ENCODE measurements at regions not wholly inside any gene's neighbourhood (a gene's known extent, or its start where the extent isn't known, plus 50 kb on each side); places are given as distances from the start of the nearest gene placed in this dataset.

- DNase-seq, result no peak
- Histone ChIP-seq H3K4me3 (no peak overlapping the region), H2AFZ (no peak overlapping the region), H3F3A (ENCODE audit: insufficient read depth, low read depth) (no peaks in the 10 kb centered on the region), H4K20me1 (ENCODE audit: insufficient read depth) (no peaks in the 10 kb centered on the region), H3K27ac (no peak overlapping the region), H3K27me3 (ENCODE audit: insufficient read depth, low read depth) (no peaks in the 10 kb centered on the region), H3K36me3 (ENCODE audit: low read depth) (no peaks in the 10 kb centered on the region), H3K4me2 (no peak overlapping the region), H3K9me3 (ENCODE audit: insufficient read depth, low read depth) (no peaks in the 10 kb centered on the region), H3K4me1 (replicated peaks; ENCODE audit: insufficient read depth) (no peaks in the 10 kb centered on the region), H3K79me2 (ENCODE audit: low read depth) (no peaks in the 10 kb centered on the region), H3K9me2 (ENCODE audit: insufficient read depth) (no peaks in the 10 kb centered on the region)
- ChIA-PET CTCF (no interaction called here), POLR2A (ENCODE audit: unreplicated experiment) (no interaction called here)
- no TSS peak for BruUV-seq (replicated peaks)
- TF ChIP-seq EZH2 (IDR thresholded peaks at IDR 0.05; ENCODE audit: low read depth), result no peak
- TF ChIP-seq CTCF (conservative IDR thresholded peaks at IDR 0.05), result no peak
- intact Hi-C loops (cut with micrococcal nuclease; ENCODE audit: unreplicated experiment), result no loop called here
Measured at GRCh38 chr1:238177351-238177750, 286.6 kb upstream of the ZP4 start.

DNA sequence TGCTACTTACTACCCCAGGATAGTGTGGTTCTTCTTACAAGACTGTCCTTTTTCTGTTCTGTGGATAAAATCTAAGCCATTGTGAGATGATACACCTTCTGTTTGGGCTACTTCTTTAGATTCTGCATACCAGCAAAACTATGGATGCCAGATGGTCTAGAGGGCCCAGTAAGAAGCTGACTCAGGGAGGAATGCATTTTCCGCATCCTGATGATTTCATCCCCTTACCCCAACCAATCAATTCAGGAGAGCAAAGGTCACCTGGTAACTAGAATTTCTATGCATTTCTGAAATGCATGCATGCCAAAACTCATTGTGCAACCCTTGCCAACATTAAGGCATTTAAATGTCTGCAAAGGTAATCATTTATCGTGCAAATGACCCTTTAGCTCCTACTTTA lies 285.7 kb upstream of the ZP4 start:
- H3K9me3 ChIP-seq (ENCODE audit: insufficient read depth, low read depth), result no peaks in the 10 kb centered on the region
- H3K4me2 ChIP-seq, result no peak overlapping the region
- no peak overlapping the region for H3K27ac ChIP-seq
- intact Hi-C loops (cut with micrococcal nuclease; ENCODE audit: unreplicated experiment), result no loop called here
- H3K9me2 ChIP-seq (ENCODE audit: insufficient read depth), result no peaks in the 10 kb centered on the region
- H2AFZ ChIP-seq, result no peak overlapping the region
- no peaks in the 10 kb centered on the region for H3K36me3 ChIP-seq (ENCODE audit: low read depth)
- no peaks in the 10 kb centered on the region for H3F3A ChIP-seq (ENCODE audit: insufficient read depth, low read depth)
- BruUV-seq (replicated peaks), result no TSS peak
- CTCF ChIA-PET, result no interaction called here
- TF ChIP-seq EZH2 (IDR thresholded peaks at IDR 0.05; ENCODE audit: low read depth) (no peak), CTCF (conservative IDR thresholded peaks at IDR 0.05) (no peak)
- H3K79me2 ChIP-seq (ENCODE audit: low read depth), result no peaks in the 10 kb centered on the region
- H4K20me1 ChIP-seq (ENCODE audit: insufficient read depth), result no peaks in the 10 kb centered on the region
- H3K4me3 ChIP-seq, result no peak overlapping the region
- DNase-seq, result no peak
- POLR2A ChIA-PET (ENCODE audit: unreplicated experiment), result no interaction called here
- no peaks in the 10 kb centered on the region for H3K4me1 ChIP-seq (replicated peaks; ENCODE audit: insufficient read depth)
- H3K27me3 ChIP-seq (ENCODE audit: insufficient read depth, low read depth), result no peaks in the 10 kb centered on the region

DNA sequence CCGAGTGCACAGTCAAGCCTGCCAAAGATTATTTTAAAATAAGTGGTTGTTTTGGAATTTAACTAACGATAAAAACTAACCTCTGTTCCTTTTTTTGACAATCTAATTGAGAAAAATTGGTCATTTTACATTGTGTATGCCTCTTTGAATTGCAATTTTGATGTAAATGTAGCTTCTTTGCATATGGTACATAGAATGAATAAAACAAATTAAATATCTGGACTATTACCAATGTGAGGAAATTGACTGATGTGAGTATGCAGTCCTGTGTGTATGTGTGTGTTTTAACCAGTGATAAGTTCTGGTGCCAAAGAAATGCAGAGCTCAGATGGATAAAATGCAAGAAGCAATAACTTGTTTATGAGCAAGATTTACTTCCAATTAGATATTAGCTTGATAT lies 281.3 kb upstream of the ZP4 start:
- intact Hi-C loops (cut with micrococcal nuclease; ENCODE audit: unreplicated experiment), result no loop called here
- no peaks in the 10 kb centered on the region for H3F3A ChIP-seq (ENCODE audit: insufficient read depth, low read depth)
- ChIA-PET CTCF (no interaction called here), POLR2A (ENCODE audit: unreplicated experiment) (no interaction called here)
- no peaks in the 10 kb centered on the region for H3K9me2 ChIP-seq (ENCODE audit: insufficient read depth)
- H3K79me2 ChIP-seq (ENCODE audit: low read depth), result no peaks in the 10 kb centered on the region
- DNase-seq, result no peak
- no peak overlapping the region for H3K4me2 ChIP-seq
- H3K9me3 ChIP-seq (ENCODE audit: insufficient read depth, low read depth), result no peaks in the 10 kb centered on the region
- TF ChIP-seq CTCF (conservative IDR thresholded peaks at IDR 0.05) (no peak), EZH2 (IDR thresholded peaks at IDR 0.05; ENCODE audit: low read depth) (no peak)
- no peaks in the 10 kb centered on the region for H3K4me1 ChIP-seq (replicated peaks; ENCODE audit: insufficient read depth)
- no peaks in the 10 kb centered on the region for H3K27me3 ChIP-seq (ENCODE audit: insufficient read depth, low read depth)
- no peaks in the 10 kb centered on the region for H3K36me3 ChIP-seq (ENCODE audit: low read depth)
- H4K20me1 ChIP-seq (ENCODE audit: insufficient read depth), result no peaks in the 10 kb centered on the region
- no peak overlapping the region for H3K4me3 ChIP-seq
- H3K27ac ChIP-seq, result no peak overlapping the region
- BruUV-seq (replicated peaks), result no TSS peak
- H2AFZ ChIP-seq, result no peak overlapping the region
